ENCODE measurements at regions not wholly inside any gene's neighbourhood (a gene's known extent, or its start where the extent isn't known, plus 50 kb on each side); places are given as distances from the start of the nearest gene placed in this dataset.

DNA sequence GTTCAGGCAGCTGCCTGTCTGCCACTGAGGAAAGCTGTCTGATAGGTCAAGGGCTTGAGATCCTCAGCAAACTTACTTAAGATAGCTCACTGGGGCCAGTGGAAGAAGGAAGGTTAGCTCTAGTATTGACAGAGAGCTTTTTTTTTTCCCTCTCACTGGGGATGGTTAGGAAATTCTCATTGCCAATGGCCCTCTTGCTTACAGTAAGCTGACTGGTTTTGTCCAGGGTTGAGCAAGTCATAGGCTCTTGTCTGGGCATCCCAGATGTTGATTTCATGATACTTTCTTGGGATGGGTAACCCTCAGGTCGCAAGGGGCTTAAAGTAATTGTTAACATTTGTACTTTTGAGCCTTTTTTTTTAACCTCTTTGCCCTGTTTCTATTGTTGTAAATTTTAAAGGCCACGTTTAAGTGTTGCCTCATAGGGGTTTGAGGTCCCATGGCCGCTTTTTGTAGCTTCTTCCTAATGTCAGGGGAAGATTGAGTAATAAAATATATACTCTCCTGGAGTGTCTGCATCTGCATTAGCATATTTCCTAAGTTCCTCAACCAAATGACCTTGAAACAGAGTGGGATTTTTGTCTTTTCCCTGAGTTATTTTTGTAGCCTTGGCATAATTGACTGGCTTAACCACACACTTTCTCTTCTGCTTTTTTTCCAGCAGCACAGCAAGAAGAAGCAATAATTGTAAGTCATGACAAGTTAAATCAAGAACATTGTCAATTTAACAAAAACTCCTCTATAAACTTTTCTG, 716.0 kb downstream of the LRFN5 start:
- TF ChIP-seq CTCF (conservative IDR thresholded peaks at IDR 0.05; ENCODE audit: low read depth, low read length) (no peak), EZH2 (IDR thresholded peaks at IDR 0.05; ENCODE audit: borderline replicate concordance, low read depth, low read length, poor library complexity, severe bottlenecking) (no peak)
